HUES64 (cell line): ENCODE measurements at regions not wholly inside any gene's neighbourhood (a gene's known extent, or its start where the extent isn't known, plus 50 kb on each side); places are given as distances from the start of the nearest gene placed in this dataset.
"Not testable (repeated sequence)": the region's sequence is repeated elsewhere in the genome, so short reads cannot be mapped to it uniquely, and the experiment has no call there.

ENCODE experiments used
- H3K27ac ChIP-seq: 2 replicates; pipeline ENCODE4 v1.7.0; 2013; ENCODE audit warnings: low read depth, low read length, inconsistent platforms
- H3K27me3 ChIP-seq: 2 replicates; pipeline ENCODE4 v1.6.1; 2013; ENCODE audit warnings: mild to moderate bottlenecking, low read length; ENCODE audit not compliant: insufficient read depth
- H3K36me3 ChIP-seq: 2 replicates; pipeline ENCODE4 v1.6.1; 2013; ENCODE audit warnings: mild to moderate bottlenecking, low read length; ENCODE audit not compliant: insufficient read depth
- H3K4me1 ChIP-seq: 2 replicates; pipeline ENCODE4 v1.6.1; 2013; ENCODE audit warnings: mild to moderate bottlenecking, low read length, moderate library complexity; ENCODE audit not compliant: insufficient read depth
- H3K4me3 ChIP-seq: 2 replicates; pipeline ENCODE4 v1.5.1; 2013; ENCODE audit warnings: mild to moderate bottlenecking, low read length, moderate library complexity
- H3K9ac ChIP-seq: 2 replicates; pipeline ENCODE4 v1.6.1; 2013; ENCODE audit warnings: mild to moderate bottlenecking, low read depth, low read length
- H3K9me3 ChIP-seq: 2 replicates; pipeline ENCODE4 v1.6.1; 2013; ENCODE audit warnings: low read depth, low read length; ENCODE audit not compliant: insufficient read depth
- WGBS: fragments of 150-250, 120-280 bp; methylation state at CpG from one replicate; pipeline ENCODE4 v1.1.7; 2013; ENCODE audit warnings: missing lambda C conversion rate; 5-methylcytosine and 5-hydroxymethylcytosine counted together

- 70% methylated on average over 4 of the region's 4 CpGs for WGBS
- Histone ChIP-seq H3K27me3 (no peaks in the 10 kb centered on the region), H3K36me3 (no peaks in the 10 kb centered on the region), H3K9ac (no peak overlapping the region), H3K4me3 (no peak overlapping the region), H3K4me1 (no peaks in the 10 kb centered on the region), H3K9me3 (peaks cover 14% of the 10 kb centered on the region), H3K27ac (no peak overlapping the region)
Measured at GRCh38 chr16:52357711-52358110, 189.2 kb downstream of the TOX3 start.

- H3K36me3 ChIP-seq = no peaks in the 10 kb centered on the region
- H3K27ac ChIP-seq = no peak overlapping the region
- H3K27me3 ChIP-seq = no peaks in the 10 kb centered on the region
- H3K4me1 ChIP-seq = no peaks in the 10 kb centered on the region
- H3K9me3 ChIP-seq = peaks cover 10% of the 10 kb centered on the region
- 95% methylated on average over 1 of the region's 1 CpG for WGBS
- H3K4me3 ChIP-seq = no peak overlapping the region
- no peak overlapping the region for H3K9ac ChIP-seq
Measured at GRCh38 chr16:52353249-52353648, 193.7 kb downstream of the TOX3 start.

- H3K4me1 ChIP-seq = no peaks in the 10 kb centered on the region
- no peak overlapping the region for H3K27ac ChIP-seq
- H3K4me3 ChIP-seq = no peak overlapping the region
- no peak overlapping the region for H3K9ac ChIP-seq
- H3K9me3 ChIP-seq = no peaks in the 10 kb centered on the region
- WGBS = 95% methylated on average over 4 of the region's 5 CpGs
- H3K27me3 ChIP-seq = no peaks in the 10 kb centered on the region
- H3K36me3 ChIP-seq = no peaks in the 10 kb centered on the region
Measured at GRCh38 chr16:52351451-52351850, 195.5 kb downstream of the TOX3 start.

GRCh38 chr16:52350031-52350642 is 196.8 kb downstream of the TOX3 start:
- no peak overlapping the region for H3K4me3 ChIP-seq
- no peak overlapping the region for H3K27ac ChIP-seq
- no peaks in the 10 kb centered on the region for H3K27me3 ChIP-seq
- H3K9ac ChIP-seq = no peak overlapping the region
- WGBS = 86% methylated on average over 2 of the region's 3 CpGs
- H3K9me3 ChIP-seq = no peaks in the 10 kb centered on the region
- no peaks in the 10 kb centered on the region for H3K36me3 ChIP-seq
- no peaks in the 10 kb centered on the region for H3K4me1 ChIP-seq

GRCh38 chr16:52346709-52347108 is 200.2 kb downstream of the TOX3 start:
- WGBS = 96% methylated on average over 2 of the region's 2 CpGs
- H3K36me3 ChIP-seq = no peaks in the 10 kb centered on the region

GRCh38 chr16:52333673-52334072 is 213.3 kb downstream of the TOX3 start:
- not testable (repeated sequence) for H3K9me3 ChIP-seq, H3K27me3 ChIP-seq, H3K4me3 ChIP-seq, H3K36me3 ChIP-seq, H3K9ac ChIP-seq, H3K27ac ChIP-seq, H3K4me1 ChIP-seq
- 94% methylated on average over 8 of the region's 8 CpGs for WGBS

More at GRCh38 chr16:52346709-52347108, 200.2 kb downstream of the TOX3 start:
- Histone ChIP-seq H3K27me3 (no peaks in the 10 kb centered on the region), H3K4me1 (no peaks in the 10 kb centered on the region), H3K9me3 (no peaks in the 10 kb centered on the region), H3K9ac (no peak overlapping the region), H3K4me3 (no peak overlapping the region), H3K27ac (no peak overlapping the region)

- Histone ChIP-seq H3K4me1 (peaks cover 14% of the 10 kb centered on the region), H3K4me3 (no peak overlapping the region)
- WGBS = 100% methylated on average over 3 of the region's 6 CpGs
Measured at GRCh38 chr16:52320930-52321439, 226.0 kb downstream of the TOX3 start.

GRCh38 chr16:52318302-52319009 is 228.5 kb downstream of the TOX3 start:
- no peaks in the 10 kb centered on the region for H3K27me3 ChIP-seq
- H3K9ac ChIP-seq = no peak overlapping the region
- H3K36me3 ChIP-seq = no peaks in the 10 kb centered on the region
- 91% methylated on average over 2 of the region's 2 CpGs for WGBS
- no peak overlapping the region for H3K4me3 ChIP-seq
- H3K4me1 ChIP-seq = peaks cover 9% of the 10 kb centered on the region; the same call in 1 of the 2 replicates
- no peaks in the 10 kb centered on the region for H3K9me3 ChIP-seq
- H3K27ac ChIP-seq = no peak overlapping the region

More at GRCh38 chr16:52320930-52321439, 226.0 kb downstream of the TOX3 start:
- Histone ChIP-seq H3K27me3 (no peaks in the 10 kb centered on the region), H3K27ac (no peak overlapping the region), H3K9me3 (no peaks in the 10 kb centered on the region), H3K9ac (no peak overlapping the region), H3K36me3 (no peaks in the 10 kb centered on the region)

GRCh38 chr16:52316241-52316640 is 230.7 kb downstream of the TOX3 start:
- H3K9me3 ChIP-seq = no peaks in the 10 kb centered on the region
- no peak overlapping the region for H3K9ac ChIP-seq
- no peaks in the 10 kb centered on the region for H3K27me3 ChIP-seq
- H3K4me1 ChIP-seq = peaks cover 9% of the 10 kb centered on the region; the same call in 1 of the 2 replicates
- no peak overlapping the region for H3K4me3 ChIP-seq
- H3K36me3 ChIP-seq = no peaks in the 10 kb centered on the region
- H3K27ac ChIP-seq = no peak overlapping the region
- 94% methylated on average over 1 of the region's 1 CpG for WGBS

- Histone ChIP-seq H3K9ac (no peak overlapping the region), H3K4me1 (peaks cover 28% of the 10 kb centered on the region), H3K4me3 (no peak overlapping the region), H3K27me3 (no peaks in the 10 kb centered on the region), H3K9me3 (no peaks in the 10 kb centered on the region), H3K27ac (no peak overlapping the region), H3K36me3 (no peaks in the 10 kb centered on the region)
- 87% methylated on average over 1 of the region's 1 CpG for WGBS
Measured at GRCh38 chr16:52312716-52313115, 234.2 kb downstream of the TOX3 start.

GRCh38 chr16:52309446-52310416 is 237.2 kb downstream of the TOX3 start:
- no peaks in the 10 kb centered on the region for H3K27me3 ChIP-seq

More at GRCh38 chr16:52309446-52310416, 237.2 kb downstream of the TOX3 start:
- H3K9me3 ChIP-seq = no peaks in the 10 kb centered on the region
- no peak overlapping the region for H3K27ac ChIP-seq
- no peak overlapping the region for H3K4me3 ChIP-seq
- H3K4me1 ChIP-seq = peaks cover 28% of the 10 kb centered on the region
- H3K36me3 ChIP-seq = no peaks in the 10 kb centered on the region
- H3K9ac ChIP-seq = no peak overlapping the region
- WGBS = 59% methylated on average over 6 of the region's 6 CpGs
